OCI-LY1 (cell line): ENCODE measurements at regions not wholly inside any gene's neighbourhood (a gene's known extent, or its start where the extent isn't known, plus 50 kb on each side); places are given as distances from the start of the nearest gene placed in this dataset.

Experiments
- EZH2 ChIP-seq: fragments of 200-600 bp; sonication (generic), shearing (Covaris generic); IDR thresholded peaks from 2 replicates; pipeline ENCODE4 v1.8.0; 2017; ENCODE audit warnings: borderline replicate concordance, mixed run types, mild to moderate bottlenecking, antibody characterized with exemption, low read length, moderate library complexity, mixed read lengths
- TF ChIP-seq, protein P1 (sequence below): fragments of 200-600 bp; sonication (generic), shearing (Covaris generic); IDR thresholded peaks from 2 replicates; pipeline ENCODE4 v1.5.1; 2017; ENCODE audit warnings: mild to moderate bottlenecking, antibody characterized with exemption, low read length, moderate library complexity, mixed read lengths

DNA sequence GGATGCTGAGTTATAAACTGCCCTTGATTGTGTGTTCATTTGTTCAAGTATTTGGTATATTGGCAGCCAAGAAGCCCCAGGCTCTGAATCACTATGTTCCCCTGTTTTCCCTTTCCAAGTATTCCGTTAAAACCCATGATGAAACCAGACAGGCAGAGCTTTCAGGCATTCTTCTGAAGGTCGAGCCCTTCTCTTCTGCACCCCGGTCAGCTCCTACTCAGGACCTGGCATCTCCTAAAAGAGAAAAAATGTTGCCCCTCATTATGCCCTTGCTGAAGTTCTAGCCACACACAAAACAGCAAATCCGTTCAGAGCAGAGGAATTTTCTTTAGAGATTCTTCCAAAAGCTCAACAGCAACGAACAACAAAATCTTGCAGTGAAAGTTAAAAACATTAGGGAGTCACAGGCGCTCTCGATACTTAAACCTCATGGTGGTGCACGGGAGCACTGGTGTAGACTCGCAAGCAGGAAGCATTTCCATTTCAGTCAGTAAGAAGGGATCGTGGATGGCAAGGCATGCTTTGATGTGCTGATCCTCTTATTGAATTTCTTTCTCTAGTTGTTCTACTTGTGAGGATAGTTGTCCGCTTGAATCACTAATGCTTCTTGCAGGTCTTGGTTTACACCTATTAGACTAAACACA lies 264.9 kb downstream of the SKIDA1 start:
- TF ChIP-seq, protein P1, sequence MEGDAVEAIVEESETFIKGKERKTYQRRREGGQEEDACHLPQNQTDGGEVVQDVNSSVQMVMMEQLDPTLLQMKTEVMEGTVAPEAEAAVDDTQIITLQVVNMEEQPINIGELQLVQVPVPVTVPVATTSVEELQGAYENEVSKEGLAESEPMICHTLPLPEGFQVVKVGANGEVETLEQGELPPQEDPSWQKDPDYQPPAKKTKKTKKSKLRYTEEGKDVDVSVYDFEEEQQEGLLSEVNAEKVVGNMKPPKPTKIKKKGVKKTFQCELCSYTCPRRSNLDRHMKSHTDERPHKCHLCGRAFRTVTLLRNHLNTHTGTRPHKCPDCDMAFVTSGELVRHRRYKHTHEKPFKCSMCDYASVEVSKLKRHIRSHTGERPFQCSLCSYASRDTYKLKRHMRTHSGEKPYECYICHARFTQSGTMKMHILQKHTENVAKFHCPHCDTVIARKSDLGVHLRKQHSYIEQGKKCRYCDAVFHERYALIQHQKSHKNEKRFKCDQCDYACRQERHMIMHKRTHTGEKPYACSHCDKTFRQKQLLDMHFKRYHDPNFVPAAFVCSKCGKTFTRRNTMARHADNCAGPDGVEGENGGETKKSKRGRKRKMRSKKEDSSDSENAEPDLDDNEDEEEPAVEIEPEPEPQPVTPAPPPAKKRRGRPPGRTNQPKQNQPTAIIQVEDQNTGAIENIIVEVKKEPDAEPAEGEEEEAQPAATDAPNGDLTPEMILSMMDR: no peak
- TF ChIP-seq EZH2: no peak
